Testis (tissue), 2 donors: ENCODE measurements at regions not wholly inside any gene's neighbourhood (a gene's known extent, or its start where the extent isn't known, plus 50 kb on each side); places are given as distances from the start of the nearest gene placed in this dataset.
A peak's percentile ranks its signal among the peaks of the same experiment; 100 is the strongest.

Experiments used
- DNase-seq: peaks from one replicate; pipeline ENCODE4 v3.0.0-alpha.2; 2019
- H3K27ac ChIP-seq, 2 donors: fragments of 200-600 bp; sonication (generic); one replicate each; pipeline ENCODE4 v1.5.1; 2019
- H3K27me3 ChIP-seq: fragments of 200-600 bp; sonication (generic); one replicate; pipeline ENCODE4 v1.5.1; 2019
- H3K36me3 ChIP-seq: fragments of 200-600 bp; sonication (generic); one replicate; pipeline ENCODE4 v1.5.1; 2017; ENCODE audit warnings: low read depth; ENCODE audit errors: missing control alignments
- H3K4me1 ChIP-seq: fragments of 200-600 bp; sonication (generic); one replicate; pipeline ENCODE4 v1.5.1; 2019
- H3K4me3 ChIP-seq, 2 donors: fragments of 200-600 bp; sonication (generic); one replicate each; pipeline ENCODE4 v1.5.1; 2017 to 2019
- H3K9me3 ChIP-seq: fragments of 200-600 bp; sonication (generic); one replicate; pipeline ENCODE4 v1.5.1; 2017
- CTCF ChIP-seq, 3 experiments: fragments of 450-650 bp in 2 of 3; fragments of 200-600 bp in 1 of 3; sonication (generic) in 1 of 3; IDR thresholded peaks; one replicate each; pipeline ENCODE4 v1.5.1; 2016 to 2019; ENCODE audit warnings: antibody characterized with exemption in 3 of 3, mild to moderate bottlenecking in 2 of 3, moderate library complexity in 1 of 3
- POLR2A ChIP-seq: fragments of 450-650 bp; IDR thresholded peaks from one replicate; pipeline ENCODE4 v1.6.1; 2017; ENCODE audit warnings: antibody characterized with exemption, mild to moderate bottlenecking, moderate library complexity
- WGBS, 2 donors: methylation state at CpG; one replicate each; pipeline ENCODE4 v1.1.5; 2018; 5-methylcytosine and 5-hydroxymethylcytosine counted together
- intact Hi-C: fragments of 100-400 bp; cut with DNase I; formaldehyde crosslinking; loops from one replicate; pipeline ENCODE4 v1.15.1; 2023; ENCODE audit warnings: low total_unique reads

GRCh38 chr19:28010656-28011055, 1202.3 kb downstream of the UQCRFS1 start:
- Histone ChIP-seq H3K4me1 (no peaks in the 10 kb centered on the region), H3K4me3 (no peak overlapping the region), H3K36me3 (no peaks in the 10 kb centered on the region), H3K27me3 (no peaks in the 10 kb centered on the region), H3K27ac (peak overlapping the region in 1 of 2 donors; percentile 4), H3K9me3 (no peaks in the 10 kb centered on the region)
- intact Hi-C loops, result no loop called here
- TF ChIP-seq POLR2A (no peak), CTCF (IDR thresholded peaks at IDR 0.05) (no peak)
- 36 to 43% methylated on average over 6 of the region's 6 CpGs for WGBS, 2 donors
- DNase-seq, result peak; percentile 78

- intact Hi-C loops, result no loop called here
- no peaks in the 10 kb centered on the region for H3K36me3 ChIP-seq
- no peaks in the 10 kb centered on the region for H3K4me1 ChIP-seq
- DNase-seq, result no peak
- no peak overlapping the region for H3K27ac ChIP-seq
- no peak overlapping the region for H3K4me3 ChIP-seq
- no peaks in the 10 kb centered on the region for H3K27me3 ChIP-seq
- no peaks in the 10 kb centered on the region for H3K9me3 ChIP-seq
- WGBS, 2 donors, result 30 to 32% methylated on average over 4 of the region's 4 CpGs
- TF ChIP-seq POLR2A (no peak), CTCF (IDR thresholded peaks at IDR 0.05) (no peak)
Observed at GRCh38 chr19:28009696-28010095, 1203.3 kb downstream of the UQCRFS1 start.

GRCh38 chr19:28008695-28009094, 1204.3 kb downstream of the UQCRFS1 start:
- no peaks in the 10 kb centered on the region for H3K36me3 ChIP-seq
- TF ChIP-seq POLR2A (no peak), CTCF (IDR thresholded peaks at IDR 0.05) (no peak)
- 57 to 69% methylated on average over 2 of the region's 2 CpGs for WGBS, 2 donors
- H3K4me1 ChIP-seq, result no peaks in the 10 kb centered on the region
- H3K4me3 ChIP-seq, result no peak overlapping the region
- H3K27ac ChIP-seq, result no peak overlapping the region
- no peak for DNase-seq
- H3K9me3 ChIP-seq, result no peaks in the 10 kb centered on the region
- intact Hi-C loops, result no loop called here
- no peaks in the 10 kb centered on the region for H3K27me3 ChIP-seq

GRCh38 chr19:28003543-28003942, 1209.4 kb downstream of the UQCRFS1 start:
- Histone ChIP-seq H3K9me3 (no peaks in the 10 kb centered on the region), H3K27ac (no peak overlapping the region), H3K27me3 (no peaks in the 10 kb centered on the region), H3K4me3 (no peak overlapping the region), H3K4me1 (no peaks in the 10 kb centered on the region), H3K36me3 (no peaks in the 10 kb centered on the region)
- WGBS, 2 donors, result 100% methylated on average over 1 of the region's 1 CpG
- intact Hi-C loops, result no loop called here
- no peak for TF ChIP-seq CTCF (IDR thresholded peaks at IDR 0.05)
- no peak for TF ChIP-seq POLR2A
- no peak for DNase-seq

- Histone ChIP-seq H3K9me3 (no peaks in the 10 kb centered on the region), H3K36me3 (no peaks in the 10 kb centered on the region), H3K27ac (no peak overlapping the region), H3K4me3 (no peak overlapping the region), H3K4me1 (no peaks in the 10 kb centered on the region), H3K27me3 (no peaks in the 10 kb centered on the region)
- 87 to 91% methylated on average over 2 of the region's 2 CpGs for WGBS, 2 donors
- no peak for DNase-seq
- no peak for TF ChIP-seq POLR2A
- TF ChIP-seq CTCF (IDR thresholded peaks at IDR 0.05), result no peak
- intact Hi-C loops, result no loop called here
Observed at GRCh38 chr19:27997069-27997468, 1215.9 kb downstream of the UQCRFS1 start.
